PC-9 (cell line): ENCODE measurements at regions not wholly inside any gene's neighbourhood (a gene's known extent, or its start where the extent isn't known, plus 50 kb on each side); places are given as distances from the start of the nearest gene placed in this dataset.

Experiments used
- BruUV-seq: library from RNA; stranded (reverse); fragments of 400-500 nt; replicated peaks from 2 replicates; lab custom pipeline; 2021; lab: Mats Ljungman, UMichigan
- CTCF ChIA-PET: fragments of 300-600 bp; sonication (Branson Sonifier 250); formaldehyde crosslinking; loops from one replicate; lab custom pipeline; 2022; ENCODE audit warnings: antibody characterized with exemption; lab: Charles Lee
- POLR2A ChIA-PET: fragments of 300-600 bp; sonication (Branson Sonifier 250); formaldehyde crosslinking; loops from one replicate; lab custom pipeline; 2022; ENCODE audit warnings: antibody characterized with exemption; ENCODE audit not compliant: unreplicated experiment; lab: Charles Lee
- DNase-seq, 2 experiments: peaks; one replicate each; pipeline versions ENCODE4 v3.0.0 to v3.0.0-alpha.2; 2015 to 2022; ENCODE audit warnings: mixed read lengths in 1 of 2
- H2AFZ ChIP-seq: fragments of 200-600 bp; sonication (generic); 2 replicates; pipeline ENCODE4 v1.8.1; 2017; ENCODE audit warnings: antibody characterized with exemption
- H3F3A ChIP-seq: fragments of 200-600 bp; sonication (generic); 2 replicates; pipeline ENCODE4 v1.8.1; 2017; ENCODE audit warnings: antibody characterized with exemption, mild to moderate bottlenecking, low read depth; ENCODE audit not compliant: insufficient read depth
- H3K27ac ChIP-seq: fragments of 200-600 bp; sonication (generic); 2 replicates; pipeline ENCODE4 v1.6.1; 2016; ENCODE audit warnings: mixed run types
- H3K27me3 ChIP-seq: fragments of 200-600 bp; sonication (generic); 2 replicates; pipeline ENCODE4 v1.6.1; 2016; ENCODE audit warnings: low read depth, mixed run types; ENCODE audit not compliant: insufficient read depth
- H3K36me3 ChIP-seq: fragments of 200-600 bp; sonication (generic); 2 replicates; pipeline ENCODE4 v1.6.1; 2016; ENCODE audit warnings: low read depth, mixed run types
- H3K4me1 ChIP-seq: fragments of 200-600 bp; sonication (generic); replicated peaks from 2 replicates; pipeline ENCODE4 v1.6.1; 2016; ENCODE audit warnings: mixed run types; ENCODE audit not compliant: insufficient read depth
- H3K4me2 ChIP-seq: fragments of 200-600 bp; sonication (generic); 2 replicates; pipeline ENCODE4 v1.6.1; 2017; ENCODE audit warnings: mixed run types
- H3K4me3 ChIP-seq: fragments of 200-600 bp; sonication (generic); 2 replicates; pipeline ENCODE4 v1.6.1; 2016; ENCODE audit warnings: mixed run types
- H3K79me2 ChIP-seq: fragments of 200-600 bp; sonication (generic); 2 replicates; pipeline ENCODE4 v1.6.1; 2017; ENCODE audit warnings: low read depth, mixed run types
- H3K9me2 ChIP-seq: fragments of 200-600 bp; sonication (generic); 2 replicates; pipeline ENCODE4 v1.8.1; 2017; ENCODE audit warnings: mild to moderate bottlenecking; ENCODE audit not compliant: insufficient read depth
- H3K9me3 ChIP-seq: fragments of 200-600 bp; sonication (generic); 2 replicates; pipeline ENCODE4 v1.8.1; 2016; ENCODE audit warnings: low read depth; ENCODE audit not compliant: insufficient read depth
- H4K20me1 ChIP-seq: fragments of 200-600 bp; sonication (generic); 2 replicates; pipeline ENCODE4 v1.8.1; 2017; ENCODE audit not compliant: insufficient read depth
- EZH2 ChIP-seq: fragments of 200-600 bp; sonication (generic); IDR thresholded peaks from 2 replicates; pipeline ENCODE4 v1.8.0; 2017; ENCODE audit warnings: antibody characterized with exemption, low read depth
- intact Hi-C: fragments of 100-400 bp; cut with micrococcal nuclease; formaldehyde crosslinking; loops from one replicate; pipeline ENCODE4 v1.10.0; 2022; ENCODE audit not compliant: unreplicated experiment
- TF ChIP-seq, protein P1 (sequence below): fragments of 200-600 bp; sonication (generic); conservative IDR thresholded peaks from 2 replicates; pipeline ENCODE4 v1.6.1; 2017; ENCODE audit warnings: mixed run types, antibody characterized with exemption, mild to moderate bottlenecking, moderate library complexity

DNA sequence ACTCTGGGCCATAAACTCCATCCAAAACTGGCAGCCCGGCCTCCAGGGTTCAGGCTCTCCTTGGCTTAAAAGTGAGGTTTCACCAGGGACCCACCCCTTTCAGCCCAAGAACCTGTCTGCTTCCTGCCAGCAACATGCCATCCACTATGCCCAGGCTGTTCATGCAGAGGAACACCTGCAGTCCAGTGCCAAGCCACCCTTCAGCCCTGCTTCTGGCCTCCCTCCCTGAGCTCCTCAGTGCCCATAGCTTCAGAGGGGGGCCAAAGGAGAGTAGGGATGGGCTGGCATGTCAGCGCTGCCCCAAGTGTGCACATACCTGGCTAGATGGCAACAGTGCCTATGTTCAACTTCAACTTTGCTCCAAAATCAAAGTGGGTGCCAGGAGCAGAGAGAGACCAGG, 166.9 kb upstream of the MRPS30 start:
- CTCF ChIA-PET, result no interaction called here
- Histone ChIP-seq H4K20me1 (no peaks in the 10 kb centered on the region), H3K9me2 (no peaks in the 10 kb centered on the region), H3K4me3 (no peak overlapping the region), H3K27me3 (no peaks in the 10 kb centered on the region), H3K79me2 (no peaks in the 10 kb centered on the region), H3K4me1 (no peaks in the 10 kb centered on the region), H3K9me3 (no peaks in the 10 kb centered on the region), H3F3A (no peaks in the 10 kb centered on the region), H3K4me2 (no peak overlapping the region), H2AFZ (no peak overlapping the region), H3K27ac (no peak overlapping the region), H3K36me3 (no peaks in the 10 kb centered on the region)
- POLR2A ChIA-PET, result no interaction called here
- intact Hi-C loops, result no loop called here
- no TSS peak for BruUV-seq
- DNase-seq, result no peak
- TF ChIP-seq, protein P1, sequence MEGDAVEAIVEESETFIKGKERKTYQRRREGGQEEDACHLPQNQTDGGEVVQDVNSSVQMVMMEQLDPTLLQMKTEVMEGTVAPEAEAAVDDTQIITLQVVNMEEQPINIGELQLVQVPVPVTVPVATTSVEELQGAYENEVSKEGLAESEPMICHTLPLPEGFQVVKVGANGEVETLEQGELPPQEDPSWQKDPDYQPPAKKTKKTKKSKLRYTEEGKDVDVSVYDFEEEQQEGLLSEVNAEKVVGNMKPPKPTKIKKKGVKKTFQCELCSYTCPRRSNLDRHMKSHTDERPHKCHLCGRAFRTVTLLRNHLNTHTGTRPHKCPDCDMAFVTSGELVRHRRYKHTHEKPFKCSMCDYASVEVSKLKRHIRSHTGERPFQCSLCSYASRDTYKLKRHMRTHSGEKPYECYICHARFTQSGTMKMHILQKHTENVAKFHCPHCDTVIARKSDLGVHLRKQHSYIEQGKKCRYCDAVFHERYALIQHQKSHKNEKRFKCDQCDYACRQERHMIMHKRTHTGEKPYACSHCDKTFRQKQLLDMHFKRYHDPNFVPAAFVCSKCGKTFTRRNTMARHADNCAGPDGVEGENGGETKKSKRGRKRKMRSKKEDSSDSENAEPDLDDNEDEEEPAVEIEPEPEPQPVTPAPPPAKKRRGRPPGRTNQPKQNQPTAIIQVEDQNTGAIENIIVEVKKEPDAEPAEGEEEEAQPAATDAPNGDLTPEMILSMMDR, result no peak
- no peak for TF ChIP-seq EZH2

DNA sequence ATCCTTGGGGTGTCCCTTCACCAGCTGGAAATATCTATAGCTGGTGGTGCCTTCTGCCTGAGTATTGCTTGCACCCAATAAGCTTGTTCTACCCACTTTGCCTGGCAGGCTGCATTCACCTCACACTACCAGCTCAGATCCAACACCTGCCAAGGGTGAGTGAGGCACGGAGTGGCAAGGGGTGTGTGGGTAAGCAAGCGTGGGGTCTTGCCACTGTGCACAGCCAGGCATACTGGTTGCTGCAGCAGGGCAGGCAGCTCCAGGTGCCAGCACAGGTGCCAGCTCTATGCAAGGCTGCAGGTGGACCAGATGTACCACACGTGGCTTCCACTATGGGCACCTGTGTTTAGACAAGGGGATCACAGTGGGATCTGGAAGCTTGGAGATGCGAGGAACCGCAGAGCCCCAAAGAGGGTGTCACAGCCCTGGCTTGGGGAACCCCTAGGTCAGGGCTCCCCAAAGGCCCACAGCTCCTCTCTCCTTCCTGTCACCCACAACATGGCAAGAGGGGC, 167.7 kb upstream of the MRPS30 start:
- Histone ChIP-seq H3K36me3 (no peaks in the 10 kb centered on the region), H3K79me2 (no peaks in the 10 kb centered on the region), H3F3A (no peaks in the 10 kb centered on the region), H3K4me1 (no peaks in the 10 kb centered on the region), H3K27me3 (no peaks in the 10 kb centered on the region), H2AFZ (no peak overlapping the region), H3K9me2 (no peaks in the 10 kb centered on the region), H3K9me3 (no peaks in the 10 kb centered on the region), H3K4me3 (no peak overlapping the region), H3K27ac (no peak overlapping the region), H3K4me2 (no peak overlapping the region), H4K20me1 (no peaks in the 10 kb centered on the region)
- BruUV-seq, result no TSS peak
- CTCF ChIA-PET, result no interaction called here
- DNase-seq, result no peak
- intact Hi-C loops, result no loop called here
- POLR2A ChIA-PET, result interaction anchor here (0.7 kb wide), 1 partner anchor 585 kb away, joined by 3 read pairs; no protein-coding TSS in a partner anchor
- no peak for TF ChIP-seq EZH2
- TF ChIP-seq, protein P1, result no peak

DNA sequence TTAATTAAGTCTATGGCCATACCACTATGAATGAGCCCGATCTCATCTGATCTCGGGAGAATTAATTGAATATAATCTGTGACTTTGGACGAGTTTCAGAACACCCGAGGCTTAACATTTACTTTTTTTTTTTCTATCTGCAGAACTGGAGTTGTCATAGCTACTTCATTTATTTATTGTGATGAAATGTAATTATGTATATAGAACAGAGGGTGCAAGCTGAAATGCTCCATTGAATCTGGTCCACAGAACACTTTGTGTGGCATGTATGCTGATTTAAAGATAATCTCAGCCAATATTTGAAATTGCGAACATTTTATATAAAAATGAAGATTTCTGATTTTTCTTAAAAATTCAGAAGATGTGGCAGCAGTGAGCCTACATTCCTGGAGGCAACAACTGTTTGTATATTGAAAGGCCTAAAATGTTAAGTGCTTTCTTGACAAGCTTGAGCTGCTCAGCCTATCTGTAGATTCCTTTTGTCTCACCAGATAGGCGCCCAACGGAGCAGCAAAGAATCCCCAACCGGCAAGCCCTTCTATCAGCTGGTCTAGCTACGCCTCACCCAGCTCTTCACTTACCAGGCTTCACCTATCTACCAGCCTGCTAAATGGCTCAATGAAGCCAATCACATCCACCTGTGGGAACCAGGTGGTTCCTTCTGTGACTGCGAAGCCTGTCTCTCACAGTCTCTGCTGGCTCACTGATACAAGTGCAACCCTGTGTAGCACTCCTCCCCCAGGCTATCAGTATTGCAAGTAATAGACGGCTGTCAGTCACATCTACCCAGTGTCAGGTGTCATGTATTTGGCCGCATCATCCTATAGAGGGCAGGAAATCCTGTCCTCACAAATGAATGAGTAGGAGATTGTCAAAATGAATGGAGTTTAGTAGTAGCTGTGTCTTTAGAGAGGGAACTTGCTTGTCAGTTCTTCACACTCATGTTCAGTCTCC, 170.6 kb upstream of the MRPS30 start:
- Histone ChIP-seq H4K20me1 (no peaks in the 10 kb centered on the region), H3K27me3 (no peaks in the 10 kb centered on the region), H3K4me2 (no peak overlapping the region), H3F3A (no peaks in the 10 kb centered on the region), H3K4me1 (no peaks in the 10 kb centered on the region), H3K36me3 (no peaks in the 10 kb centered on the region), H3K4me3 (no peak overlapping the region), H3K9me2 (no peaks in the 10 kb centered on the region), H3K79me2 (no peaks in the 10 kb centered on the region), H3K27ac (no peak overlapping the region), H2AFZ (no peak overlapping the region), H3K9me3 (no peaks in the 10 kb centered on the region)
- TF ChIP-seq, protein P1, result no peak
- no peak for TF ChIP-seq EZH2
- POLR2A ChIA-PET, result no interaction called here
- BruUV-seq, result no TSS peak
- intact Hi-C loops, result no loop called here
- no peak for DNase-seq
- CTCF ChIA-PET, result interaction anchor here (0.6 kb wide), 1 partner anchor 95 kb away, joined by 3 read pairs; no protein-coding TSS in a partner anchor
